H1 (cell line): ENCODE measurements at regions not wholly inside any gene's neighbourhood (a gene's known extent, or its start where the extent isn't known, plus 50 kb on each side); places are given as distances from the start of the nearest gene placed in this dataset.
A peak's percentile ranks its signal among the peaks of the same experiment; 100 is the strongest.

Experiments used
- CTCF ChIA-PET: fragments of 300-600 bp; sonication (Branson Sonifier 250); formaldehyde crosslinking; loops from one replicate; lab custom pipeline; 2021; ENCODE audit not compliant: partially characterized antibody; lab: Charles Lee
- POLR2A ChIA-PET: fragments of 300-600 bp; sonication (Branson Sonifier 250); formaldehyde crosslinking; loops from one replicate; lab custom pipeline; 2021; ENCODE audit warnings: inconsistent platforms; ENCODE audit not compliant: partially characterized antibody; lab: Charles Lee
- DNase-seq, 2 experiments: peaks; one replicate each; pipeline versions ENCODE4 v3.0.0 to v3.0.0-alpha.2; 2010 to 2022; ENCODE audit warnings: low spot score in 2 of 2, low read depth in 1 of 2, mixed read lengths in 1 of 2
- FAIRE-seq: peaks from 2 replicates; lab custom pipeline; 2011; peaks lifted over from hg19 to GRCh38; lab: Jason Lieb, UNC
- H2AFZ ChIP-seq: 2 replicates; pipeline ENCODE4 v1.8.1; 2012; ENCODE audit warnings: low read length, inconsistent platforms
- H2AK5ac ChIP-seq: 2 replicates; pipeline ENCODE4 v1.6.1; 2013; ENCODE audit warnings: low read depth, low read length
- H2BK120ac ChIP-seq: replicated peaks from 2 replicates; pipeline ENCODE3; 2013; ENCODE audit warnings: low read depth, low read length, inconsistent platforms
- H2BK12ac ChIP-seq: 2 replicates; pipeline ENCODE4 v1.6.1; 2013; ENCODE audit warnings: low read depth, low read length
- H2BK15ac ChIP-seq: 2 replicates; pipeline ENCODE4 v1.6.1; 2013; ENCODE audit warnings: low read length
- H2BK20ac ChIP-seq: 2 replicates; pipeline ENCODE4 v1.6.1; 2013; ENCODE audit warnings: low read length
- H2BK5ac ChIP-seq: 2 replicates; pipeline ENCODE4 v1.6.1; 2013; ENCODE audit warnings: low read depth, low read length
- H3K14ac ChIP-seq: 2 replicates; pipeline ENCODE4 v1.6.1; 2013; ENCODE audit warnings: inconsistent platforms; ENCODE audit not compliant: insufficient read length
- H3K18ac ChIP-seq: 2 replicates; pipeline ENCODE4 v1.6.1; 2013; ENCODE audit warnings: low read length; ENCODE audit errors: extremely low read depth
- H3K23ac ChIP-seq: 2 replicates; pipeline ENCODE4 v1.6.1; 2013; ENCODE audit warnings: inconsistent platforms; ENCODE audit not compliant: insufficient read length
- H3K23me2 ChIP-seq: 2 replicates; pipeline ENCODE4 v1.6.1; 2013; ENCODE audit warnings: low read depth, low read length
- H3K27ac ChIP-seq: 2 replicates; pipeline ENCODE4 v1.6.1; 2011; ENCODE audit warnings: low read depth, low read length, inconsistent platforms
- H3K27me3 ChIP-seq, 4 experiments: replicated peaks in 1 of 4; 1 replicate in 1 of 4; 2 replicates in 3 of 4; pipeline versions ENCODE4 v1.6.1 to v1.8.1; 2011 to 2013; ENCODE audit warnings: low read length in 3 of 4, mild to moderate bottlenecking in 3 of 4, inconsistent platforms in 2 of 4, mixed read lengths in 2 of 4, moderate library complexity in 1 of 4; ENCODE audit not compliant: control insufficient read depth in 3 of 4, insufficient read depth in 3 of 4; ENCODE audit errors: extremely low read depth in 1 of 4
- H3K36me3 ChIP-seq, 4 experiments: 2 replicates each; pipeline versions ENCODE4 v1.6.1 to v1.8.1; 2011 to 2013; ENCODE audit warnings: mild to moderate bottlenecking in 4 of 4, low read length in 3 of 4, moderate library complexity in 2 of 4, control low read depth in 1 of 4, inconsistent platforms in 1 of 4; ENCODE audit not compliant: insufficient read depth in 4 of 4, control insufficient read depth in 2 of 4
- H3K4ac ChIP-seq: replicated peaks from 2 replicates; pipeline ENCODE3; 2013; ENCODE audit warnings: low read length, low read depth, mixed read lengths, inconsistent platforms; ENCODE audit not compliant: insufficient read length
- H3K4me1 ChIP-seq, 4 experiments: replicated peaks in 1 of 4; 1 replicate in 1 of 4; 2 replicates in 3 of 4; pipeline versions ENCODE4 v1.6.1 to v1.8.1; 2011 to 2013; ENCODE audit warnings: low read length in 3 of 4, inconsistent platforms in 2 of 4, mixed read lengths in 1 of 4; ENCODE audit not compliant: insufficient read depth in 4 of 4, control insufficient read depth in 3 of 4
- H3K4me2 ChIP-seq, 2 experiments: 2 replicates each; pipeline versions ENCODE4 v1.6.1 to v1.8.1; 2011 to 2013; ENCODE audit warnings: low read depth in 2 of 2, low read length in 2 of 2, control low read depth in 1 of 2, inconsistent platforms in 1 of 2, mild to moderate bottlenecking in 1 of 2; ENCODE audit not compliant: insufficient read depth in 1 of 2
- H3K4me3 ChIP-seq, 4 experiments: fragments of 200-600, 300-600 bp in 1 of 4; sonication (generic), shearing (Covaris generic), sonication (Bioruptor Twin) in 1 of 4; 2 replicates each; pipeline versions ENCODE4 v1.5.1 to v1.8.1; 2011 to 2016; ENCODE audit warnings: low read length in 4 of 4, low read depth in 3 of 4, control low read depth in 2 of 4, inconsistent platforms in 2 of 4, mild to moderate bottlenecking in 2 of 4, mixed read lengths in 1 of 4, moderate library complexity in 1 of 4; ENCODE audit not compliant: insufficient read depth in 2 of 4; ENCODE audit errors: extremely low read depth in 1 of 4
- H3K56ac ChIP-seq: replicated peaks from 2 replicates; pipeline ENCODE3; 2013; ENCODE audit warnings: low read depth, mild to moderate bottlenecking, mixed read lengths, low read length, inconsistent platforms; ENCODE audit not compliant: insufficient read length
- H3K79me1 ChIP-seq: 2 replicates; pipeline ENCODE4 v1.6.1; 2013; ENCODE audit warnings: low read depth, low read length, control low read depth
- H3K79me2 ChIP-seq, 2 experiments: 2 replicates each; pipeline versions ENCODE4 v1.6.1 to v1.8.1; 2012 to 2013; ENCODE audit warnings: low read length in 2 of 2, mild to moderate bottlenecking in 2 of 2, inconsistent platforms in 1 of 2; ENCODE audit not compliant: insufficient read depth in 2 of 2, control insufficient read depth in 1 of 2
- H3K9ac ChIP-seq, 4 experiments: replicated peaks in 1 of 4; 1 replicate in 1 of 4; 2 replicates in 3 of 4; pipeline versions ENCODE4 v1.6.1 to v1.8.1; 2011 to 2013; ENCODE audit warnings: low read depth in 3 of 4, low read length in 3 of 4, control low read depth in 2 of 4, mild to moderate bottlenecking in 2 of 4, moderate library complexity in 2 of 4, inconsistent platforms in 1 of 4; ENCODE audit errors: extremely low read depth in 1 of 4
- H3K9me3 ChIP-seq, 2 experiments: 2 replicates each; pipeline versions ENCODE4 v1.6.1 to v1.8.1; 2012 to 2013; ENCODE audit warnings: mild to moderate bottlenecking in 2 of 2, moderate library complexity in 2 of 2, control low read depth in 1 of 2, inconsistent platforms in 1 of 2, low read depth in 1 of 2, low read length in 1 of 2, mixed read lengths in 1 of 2; ENCODE audit not compliant: insufficient read depth in 2 of 2
- H4K20me1 ChIP-seq, 2 experiments: replicated peaks in 1 of 2; 2 replicates each; pipeline versions ENCODE3 to v1.8.1; 2011 to 2013; ENCODE audit warnings: inconsistent platforms in 2 of 2, low read length in 2 of 2, mild to moderate bottlenecking in 1 of 2; ENCODE audit not compliant: insufficient read depth in 2 of 2, control insufficient read depth in 1 of 2
- H4K5ac ChIP-seq: 2 replicates; pipeline ENCODE4 v1.6.1; 2013; ENCODE audit warnings: low read length, low read depth, mixed read lengths, inconsistent platforms; ENCODE audit not compliant: insufficient read length
- H4K8ac ChIP-seq: 2 replicates; pipeline ENCODE4 v1.8.0; 2013; ENCODE audit warnings: mild to moderate bottlenecking, moderate library complexity, low read length, inconsistent platforms; ENCODE audit not compliant: insufficient read depth; ENCODE audit errors: extremely low read depth
- H4K91ac ChIP-seq: replicated peaks from 2 replicates; pipeline ENCODE3; 2013; ENCODE audit warnings: low read length, mixed read lengths, inconsistent platforms; ENCODE audit not compliant: insufficient read length
- BACH1 ChIP-seq: IDR thresholded peaks from 2 replicates; pipeline ENCODE4 v1.6.1; 2012; ENCODE audit warnings: low read length, improper control_type of control experiment
- CTCF ChIP-seq, 3 experiments: IDR thresholded peaks; 1 replicate in 2 of 3; 2 replicates in 1 of 3; pipeline versions ENCODE4 v1.5.1 to v1.6.1; 2011; ENCODE audit warnings: low read length in 3 of 3, mild to moderate bottlenecking in 3 of 3, inconsistent platforms in 2 of 3, low read depth in 1 of 3, moderate library complexity in 1 of 3; ENCODE audit not compliant: insufficient read depth in 1 of 3; ENCODE audit errors: control extremely low read depth in 1 of 3
- NRF1 ChIP-seq: IDR thresholded peaks from 2 replicates; pipeline ENCODE4 v1.6.1; 2011; ENCODE audit warnings: mild to moderate bottlenecking, low read depth, low read length, improper control_type of control experiment
- RAD21 ChIP-seq, 2 experiments: IDR thresholded peaks in 1 of 2; conservative IDR thresholded peaks in 1 of 2; 2 replicates each; pipeline ENCODE4 v1.6.1; 2011; ENCODE audit warnings: low read depth in 2 of 2, low read length in 2 of 2, improper control_type of control experiment in 1 of 2, inconsistent platforms in 1 of 2, mild to moderate bottlenecking in 1 of 2, moderate library complexity in 1 of 2
- YY1 ChIP-seq: IDR thresholded peaks from 2 replicates; pipeline ENCODE4 v1.6.1; 2011; ENCODE audit warnings: low read depth, mild to moderate bottlenecking, low read length
- WGBS, 2 experiments: shearing (Covaris generic) in 1 of 2; methylation state at CpG; one replicate each; pipeline versions ENCODE4 v1.1.6 to v1.1.7; 2013 to 2015; ENCODE audit warnings: low lambda C conversion rate in 2 of 2, mixed read lengths in 2 of 2, inconsistent platforms in 1 of 2, low coverage in 1 of 2, missing lambda C conversion rate in 1 of 2; ENCODE audit not compliant: insufficient replicate concordance in 2 of 2, insufficient coverage in 1 of 2, insufficient read length in 1 of 2; ENCODE audit errors: extremely low coverage in 1 of 2, missing lambda C conversion rate in 1 of 2; 5-methylcytosine and 5-hydroxymethylcytosine counted together

GRCh38 chr6:1552296-1552761 is 57.4 kb upstream of the FOXC1 start:
- no peaks in the 10 kb centered on the region for H3K79me1 ChIP-seq
- H2AFZ ChIP-seq = no peak overlapping the region
- H2BK15ac ChIP-seq = no peak overlapping the region
- peaks cover 2 to 5% of the 10 kb centered on the region in 2 experiments; a peak in 2 of 4 replicates for H3K9me3 ChIP-seq
- H4K8ac ChIP-seq = no peak overlapping the region
- no peak overlapping the region for H4K5ac ChIP-seq
- peaks cover 0 to 4% (median 2%) of the 10 kb centered on the region in 4 experiments; a peak in 1 of 7 replicates for H3K4me1 ChIP-seq
- H3K36me3 ChIP-seq = no peaks in the 10 kb centered on the region
- H3K4ac ChIP-seq = no peak overlapping the region
- WGBS, 2 experiments = 73% methylated on average over 4 of the region's 4 CpGs; no CpG with 5 or more reads in 1 of the 2 experiments
- H4K20me1 ChIP-seq = no peaks in the 10 kb centered on the region
- H3K56ac ChIP-seq = no peak overlapping the region
- no peaks in the 10 kb centered on the region; a peak in 1 of 7 replicates for H3K27me3 ChIP-seq
- peak in 2 of 3 experiments; percentile 31 to 48; a peak in 2 of 4 replicates for TF ChIP-seq CTCF (IDR thresholded peaks at IDR 0.05; ENCODE audit: control extremely low read depth in 1 of 3, insufficient read depth in 1 of 3, low read depth in 1 of 3, low read length in 3 of 3)
- TF ChIP-seq YY1 = no peak
- no peak for TF ChIP-seq BACH1
- TF ChIP-seq NRF1 = no peak
- TF ChIP-seq RAD21 (IDR thresholded peaks at IDR 0.05 in 1 of 2, conservative IDR thresholded peaks at IDR 0.05 in 1 of 2; ENCODE audit: low read depth in 2 of 2, low read length in 2 of 2) = peak; percentile 32 to 45
- ChIA-PET POLR2A (no interaction called here), CTCF (interaction anchor here (0.8 to 2.5 kb wide), 24 partner anchors 9 to 1336 kb away, joined by 3 to 19 read pairs (median 4); no protein-coding TSS in a partner anchor)
- no peak overlapping the region for H2BK5ac ChIP-seq
- no peak overlapping the region for H2AK5ac ChIP-seq
- DNase-seq (no peak), FAIRE-seq (no peak)
- H3K79me2 ChIP-seq = no peaks in the 10 kb centered on the region
- no peak overlapping the region for H2BK20ac ChIP-seq
- no peak overlapping the region for H2BK12ac ChIP-seq
- no peak overlapping the region for H3K27ac ChIP-seq
- H3K4me3 ChIP-seq = no peak overlapping the region
- H3K18ac ChIP-seq = no peak overlapping the region
- no peaks in the 10 kb centered on the region for H3K23me2 ChIP-seq
- no peak overlapping the region for H3K9ac ChIP-seq
- H3K23ac ChIP-seq = no peak overlapping the region
- no peak overlapping the region for H2BK120ac ChIP-seq
- no peak overlapping the region for H3K14ac ChIP-seq
- H3K4me2 ChIP-seq = no peak overlapping the region
- H4K91ac ChIP-seq = no peak overlapping the region
